ENCODE measurements at regions not wholly inside any gene's neighbourhood (a gene's known extent, or its start where the extent isn't known, plus 50 kb on each side); places are given as distances from the start of the nearest gene placed in this dataset.

DNA sequence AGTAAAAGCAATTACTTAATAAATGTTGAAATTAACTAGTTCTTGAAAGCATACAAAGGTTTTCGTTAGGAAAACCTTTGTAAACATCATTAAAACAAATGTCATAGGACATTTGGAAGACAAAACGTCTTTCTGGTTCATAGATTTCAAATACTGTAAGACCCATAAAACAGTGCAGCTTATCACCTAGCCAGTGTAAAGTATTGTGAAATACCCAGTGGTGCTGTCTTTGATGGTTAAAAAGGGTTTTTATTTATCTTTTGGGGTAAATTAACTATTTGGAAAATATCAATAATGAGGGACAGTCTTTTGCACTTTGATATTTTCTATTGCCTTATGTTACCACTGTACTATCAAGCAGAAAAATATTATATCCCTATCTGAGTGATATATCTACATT lies 120.0 kb upstream of the FAM98A start:
- Histone ChIP-seq H3K4ac (ENCODE audit: low read depth, low read length) (no peak overlapping the region), H4K8ac (ENCODE audit: low read depth, low read length) (no peak overlapping the region)
- WGBS (ENCODE audit: extremely low coverage, insufficient coverage, low lambda C conversion rate) = no CpG with 5 or more reads among the region's 2 CpGs

DNA sequence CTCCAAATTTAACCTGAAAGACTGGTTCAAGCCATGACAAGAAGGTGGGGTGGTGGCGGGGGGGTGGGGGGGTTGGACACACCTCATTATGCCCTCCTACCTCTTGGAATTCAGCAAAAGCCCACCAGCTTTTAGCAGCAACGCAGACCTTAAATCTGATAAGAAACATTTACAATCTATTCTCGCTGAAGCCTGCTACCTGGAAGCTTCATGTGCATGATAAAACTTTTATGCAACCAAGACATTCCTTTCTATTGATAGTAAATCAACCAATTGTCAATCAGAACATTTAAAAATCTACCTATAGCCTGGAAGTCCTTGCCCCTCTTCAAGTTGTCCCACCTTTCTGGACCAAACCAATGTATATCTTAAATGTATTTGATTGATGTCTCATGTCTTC lies 113.6 kb upstream of the FAM98A start:
- H3K56ac ChIP-seq (ENCODE audit: low read length) = no peak overlapping the region
- H2AK5ac ChIP-seq (ENCODE audit: low read length) = no peak overlapping the region
- no peak overlapping the region for H3K4me2 ChIP-seq (ENCODE audit: low read length)
- no peaks in the 10 kb centered on the region for H3K79me2 ChIP-seq (ENCODE audit: control insufficient read depth, insufficient read depth, low read length)
- no peak overlapping the region for H3K18ac ChIP-seq (ENCODE audit: low read length)
- H3K27me3 ChIP-seq (ENCODE audit: insufficient read depth, low read length, poor library complexity) = no peaks in the 10 kb centered on the region
- H3K4me1 ChIP-seq (ENCODE audit: control insufficient read depth, low read depth, low read length) = no peaks in the 10 kb centered on the region
- no peak overlapping the region for H2BK15ac ChIP-seq (replicated peaks; ENCODE audit: low read depth)
- no peak overlapping the region for H3K23ac ChIP-seq (ENCODE audit: low read length)
- H2BK5ac ChIP-seq (ENCODE audit: low read length) = no peak overlapping the region
- H3K79me1 ChIP-seq (ENCODE audit: low read length) = no peaks in the 10 kb centered on the region
- no peaks in the 10 kb centered on the region for H3K36me3 ChIP-seq (ENCODE audit: control insufficient read depth, insufficient read depth, low read length)
- H3K4ac ChIP-seq (ENCODE audit: low read depth, low read length) = no peak overlapping the region
- WGBS (ENCODE audit: extremely low coverage, insufficient coverage, low lambda C conversion rate) = no CpG with 5 or more reads among the region's 3 CpGs
- DNase-seq = no peak
- H3K4me3 ChIP-seq (ENCODE audit: low read length) = no peak overlapping the region
- H2BK120ac ChIP-seq (ENCODE audit: low read depth, low read length) = no peak overlapping the region
- H4K8ac ChIP-seq (ENCODE audit: low read depth, low read length) = no peak overlapping the region
- no peak overlapping the region for H3K27ac ChIP-seq (ENCODE audit: low read depth, low read length)
- no peak overlapping the region for H4K5ac ChIP-seq (ENCODE audit: low read length)
- no peak overlapping the region for H3K9ac ChIP-seq (ENCODE audit: low read length)

More for the DNA sequence above, 120.0 kb upstream of the FAM98A start:
- Histone ChIP-seq H3K27ac (ENCODE audit: low read depth, low read length) (no peak overlapping the region), H3K4me1 (ENCODE audit: control insufficient read depth, low read depth, low read length) (no peaks in the 10 kb centered on the region), H3K18ac (ENCODE audit: low read length) (no peak overlapping the region), H3K79me1 (ENCODE audit: low read length) (no peaks in the 10 kb centered on the region), H2BK5ac (ENCODE audit: low read length) (no peak overlapping the region), H2AK5ac (ENCODE audit: low read length) (no peak overlapping the region), H2BK120ac (ENCODE audit: low read depth, low read length) (no peak overlapping the region), H4K5ac (ENCODE audit: low read length) (no peak overlapping the region), H2BK15ac (replicated peaks; ENCODE audit: low read depth) (no peak overlapping the region), H3K4me2 (ENCODE audit: low read length) (no peak overlapping the region), H3K23ac (ENCODE audit: low read length) (no peak overlapping the region), H3K36me3 (ENCODE audit: control insufficient read depth, insufficient read depth, low read length) (no peaks in the 10 kb centered on the region), H3K27me3 (ENCODE audit: insufficient read depth, low read length, poor library complexity) (no peaks in the 10 kb centered on the region), H3K79me2 (ENCODE audit: control insufficient read depth, insufficient read depth, low read length) (no peaks in the 10 kb centered on the region), H3K4me3 (ENCODE audit: low read length) (no peak overlapping the region), H3K9ac (ENCODE audit: low read length) (no peak overlapping the region), H3K56ac (ENCODE audit: low read length) (no peak overlapping the region)
- DNase-seq = no peak

DNA sequence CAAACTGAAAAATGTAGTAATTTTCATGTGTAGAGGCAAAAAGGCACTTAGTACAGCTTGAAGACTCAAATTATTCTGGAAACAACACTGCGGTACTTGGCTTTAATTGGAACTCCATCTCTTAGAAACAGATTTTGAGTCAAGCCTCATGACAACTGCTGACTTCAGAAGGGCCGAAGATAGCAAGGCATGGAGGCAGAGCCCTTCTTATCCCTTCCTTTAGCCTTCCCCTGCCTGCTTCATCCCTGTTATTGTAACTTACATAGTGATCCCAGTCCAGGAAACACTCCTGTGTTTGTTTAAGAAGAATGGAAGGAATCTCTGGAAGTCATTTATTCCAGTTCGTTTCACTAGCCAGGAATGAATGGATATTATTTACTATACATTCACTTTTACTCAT lies 110.9 kb upstream of the FAM98A start:
- Histone ChIP-seq H4K5ac (ENCODE audit: low read length) (no peak overlapping the region), H3K4me2 (ENCODE audit: low read length) (no peak overlapping the region), H3K4me1 (ENCODE audit: control insufficient read depth, low read depth, low read length) (no peaks in the 10 kb centered on the region), H2BK15ac (replicated peaks; ENCODE audit: low read depth) (no peak overlapping the region), H3K4me3 (ENCODE audit: low read length) (no peak overlapping the region), H3K27me3 (ENCODE audit: insufficient read depth, low read length, poor library complexity) (no peaks in the 10 kb centered on the region), H4K8ac (ENCODE audit: low read depth, low read length) (no peak overlapping the region), H3K79me2 (ENCODE audit: control insufficient read depth, insufficient read depth, low read length) (no peaks in the 10 kb centered on the region), H2BK5ac (ENCODE audit: low read length) (no peak overlapping the region), H3K23ac (ENCODE audit: low read length) (no peak overlapping the region), H3K27ac (ENCODE audit: low read depth, low read length) (no peak overlapping the region), H2BK120ac (ENCODE audit: low read depth, low read length) (no peak overlapping the region), H3K4ac (ENCODE audit: low read depth, low read length) (no peak overlapping the region), H3K9ac (ENCODE audit: low read length) (no peak overlapping the region), H3K36me3 (ENCODE audit: control insufficient read depth, insufficient read depth, low read length) (no peaks in the 10 kb centered on the region), H3K56ac (ENCODE audit: low read length) (no peak overlapping the region), H3K18ac (ENCODE audit: low read length) (no peak overlapping the region), H3K79me1 (ENCODE audit: low read length) (no peaks in the 10 kb centered on the region), H2AK5ac (ENCODE audit: low read length) (no peak overlapping the region)
- DNase-seq = no peak
- WGBS (ENCODE audit: extremely low coverage, insufficient coverage, low lambda C conversion rate) = no CpG with 5 or more reads among the region's 3 CpGs

DNA sequence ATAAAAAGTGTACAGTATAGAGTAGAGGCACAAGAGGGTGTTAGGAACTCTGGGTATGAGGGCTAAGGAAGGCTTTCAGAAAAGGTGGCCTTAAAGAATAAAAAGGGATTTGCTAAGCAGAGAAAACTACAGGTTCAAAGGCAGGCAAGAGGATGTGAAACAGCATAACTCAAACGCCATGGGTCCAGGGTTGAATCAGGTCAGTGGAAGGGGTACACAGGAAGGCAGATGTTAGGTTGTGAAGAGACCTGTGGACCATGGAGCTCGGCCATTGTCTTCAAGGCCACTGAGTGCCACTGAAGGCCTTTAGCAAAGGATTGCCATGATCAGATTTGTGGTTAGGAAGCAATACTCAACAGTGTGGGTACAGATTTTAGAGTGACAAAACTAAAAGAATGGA lies 108.2 kb upstream of the FAM98A start:
- Histone ChIP-seq H3K27ac (ENCODE audit: low read depth, low read length) (no peak overlapping the region), H3K4me3 (ENCODE audit: low read length) (no peak overlapping the region), H3K27me3 (ENCODE audit: insufficient read depth, low read length, poor library complexity) (no peaks in the 10 kb centered on the region), H3K4me1 (ENCODE audit: control insufficient read depth, low read depth, low read length) (no peaks in the 10 kb centered on the region), H2BK120ac (ENCODE audit: low read depth, low read length) (no peak overlapping the region), H4K8ac (ENCODE audit: low read depth, low read length) (no peak overlapping the region), H2BK15ac (replicated peaks; ENCODE audit: low read depth) (no peak overlapping the region), H3K36me3 (ENCODE audit: control insufficient read depth, insufficient read depth, low read length) (no peaks in the 10 kb centered on the region), H2AK5ac (ENCODE audit: low read length) (no peak overlapping the region), H3K4me2 (ENCODE audit: low read length) (no peak overlapping the region), H3K79me1 (ENCODE audit: low read length) (no peaks in the 10 kb centered on the region), H3K23ac (ENCODE audit: low read length) (no peak overlapping the region), H2BK5ac (ENCODE audit: low read length) (no peak overlapping the region), H4K5ac (ENCODE audit: low read length) (no peak overlapping the region), H3K18ac (ENCODE audit: low read length) (no peak overlapping the region), H3K4ac (ENCODE audit: low read depth, low read length) (no peak overlapping the region), H3K9ac (ENCODE audit: low read length) (no peak overlapping the region), H3K79me2 (ENCODE audit: control insufficient read depth, insufficient read depth, low read length) (no peaks in the 10 kb centered on the region), H3K56ac (ENCODE audit: low read length) (no peak overlapping the region)
- DNase-seq = no peak
- no CpG with 5 or more reads among the region's 2 CpGs for WGBS (ENCODE audit: extremely low coverage, insufficient coverage, low lambda C conversion rate)

DNA sequence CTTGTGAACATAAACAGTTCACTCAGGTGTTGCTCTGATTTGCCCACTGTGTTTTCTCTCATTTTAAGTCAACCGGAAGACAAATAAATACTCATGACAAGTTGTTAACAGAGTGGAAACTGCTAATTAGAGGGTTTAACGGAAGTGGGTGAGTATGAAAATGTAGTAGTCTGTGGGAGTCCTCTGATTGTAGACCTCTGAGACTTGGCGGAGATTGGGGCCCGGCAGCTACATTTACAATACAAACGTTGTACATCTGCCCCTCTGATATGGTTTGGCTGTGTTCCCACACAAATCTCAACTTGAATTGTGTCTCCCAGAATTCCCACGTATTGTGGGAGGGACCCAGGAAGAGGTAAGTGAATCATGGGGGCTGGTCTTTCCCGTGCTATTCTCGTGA lies 107.3 kb upstream of the FAM98A start:
- Histone ChIP-seq H3K79me1 (ENCODE audit: low read length) (no peaks in the 10 kb centered on the region), H2BK15ac (replicated peaks; ENCODE audit: low read depth) (no peak overlapping the region), H3K4me3 (ENCODE audit: low read length) (no peak overlapping the region), H3K18ac (ENCODE audit: low read length) (no peak overlapping the region), H3K79me2 (ENCODE audit: control insufficient read depth, insufficient read depth, low read length) (no peaks in the 10 kb centered on the region), H3K27me3 (ENCODE audit: insufficient read depth, low read length, poor library complexity) (no peaks in the 10 kb centered on the region), H2AK5ac (ENCODE audit: low read length) (no peak overlapping the region), H3K4me1 (ENCODE audit: control insufficient read depth, low read depth, low read length) (no peaks in the 10 kb centered on the region), H2BK5ac (ENCODE audit: low read length) (no peak overlapping the region), H3K4ac (ENCODE audit: low read depth, low read length) (no peak overlapping the region), H3K56ac (ENCODE audit: low read length) (no peak overlapping the region), H3K23ac (ENCODE audit: low read length) (no peak overlapping the region), H4K5ac (ENCODE audit: low read length) (no peak overlapping the region), H3K36me3 (ENCODE audit: control insufficient read depth, insufficient read depth, low read length) (no peaks in the 10 kb centered on the region), H3K9ac (ENCODE audit: low read length) (no peak overlapping the region), H4K8ac (ENCODE audit: low read depth, low read length) (no peak overlapping the region), H3K27ac (ENCODE audit: low read depth, low read length) (no peak overlapping the region), H3K4me2 (ENCODE audit: low read length) (no peak overlapping the region), H2BK120ac (ENCODE audit: low read depth, low read length) (no peak overlapping the region)
- no CpG with 5 or more reads among the region's 8 CpGs for WGBS (ENCODE audit: extremely low coverage, insufficient coverage, low lambda C conversion rate)
- no peak for DNase-seq

DNA sequence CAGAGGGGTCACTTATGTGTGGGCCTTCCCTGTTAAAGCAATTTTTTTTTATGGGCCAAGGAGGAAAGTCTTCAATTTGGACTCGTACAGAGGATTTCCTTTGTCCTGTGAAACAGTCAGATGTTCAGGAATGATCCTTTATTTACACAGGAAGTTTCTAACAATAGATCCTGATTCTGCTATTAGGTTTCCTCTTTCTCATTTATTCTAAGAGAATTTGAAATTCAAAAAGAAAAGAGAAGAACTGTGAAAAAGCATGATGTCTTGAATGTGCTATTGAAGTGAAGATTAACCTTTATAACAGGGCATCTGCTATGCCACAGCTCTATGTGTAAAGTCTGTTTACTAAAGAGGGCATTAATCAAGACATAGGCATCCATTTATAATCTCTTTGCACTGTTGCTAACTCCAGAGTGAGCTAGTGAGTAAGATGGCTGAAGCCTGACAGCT lies 105.3 kb upstream of the FAM98A start:
- Histone ChIP-seq H3K27me3 (ENCODE audit: insufficient read depth, low read length, poor library complexity) (no peaks in the 10 kb centered on the region), H3K56ac (ENCODE audit: low read length) (no peak overlapping the region), H3K79me1 (ENCODE audit: low read length) (no peaks in the 10 kb centered on the region), H3K4me1 (ENCODE audit: control insufficient read depth, low read depth, low read length) (no peaks in the 10 kb centered on the region), H3K23ac (ENCODE audit: low read length) (no peak overlapping the region), H3K27ac (ENCODE audit: low read depth, low read length) (no peak overlapping the region), H3K4ac (ENCODE audit: low read depth, low read length) (no peak overlapping the region), H4K5ac (ENCODE audit: low read length) (no peak overlapping the region), H3K4me3 (ENCODE audit: low read length) (no peak overlapping the region), H3K4me2 (ENCODE audit: low read length) (no peak overlapping the region), H2BK5ac (ENCODE audit: low read length) (no peak overlapping the region), H4K8ac (ENCODE audit: low read depth, low read length) (no peak overlapping the region), H2AK5ac (ENCODE audit: low read length) (no peak overlapping the region), H2BK15ac (replicated peaks; ENCODE audit: low read depth) (no peak overlapping the region), H3K9ac (ENCODE audit: low read length) (no peak overlapping the region), H2BK120ac (ENCODE audit: low read depth, low read length) (no peak overlapping the region), H3K18ac (ENCODE audit: low read length) (no peak overlapping the region), H3K36me3 (ENCODE audit: control insufficient read depth, insufficient read depth, low read length) (no peaks in the 10 kb centered on the region), H3K79me2 (ENCODE audit: control insufficient read depth, insufficient read depth, low read length) (no peaks in the 10 kb centered on the region)
- no peak for DNase-seq
- no CpG with 5 or more reads among the region's 1 CpG for WGBS (ENCODE audit: extremely low coverage, insufficient coverage, low lambda C conversion rate)
